WTC11 (cell line): ENCODE measurements at regions not wholly inside any gene's neighbourhood (a gene's known extent, or its start where the extent isn't known, plus 50 kb on each side); places are given as distances from the start of the nearest gene placed in this dataset.

ENCODE experiments used
- ATAC-seq: fragments of 200-7000 bp; cut with Tn5 transposase; 2 replicates; pipeline ENCODE4 v1.10.0; 2021; ENCODE audit warnings: mild to moderate bottlenecking, moderate library complexity
- CTCF ChIA-PET: fragments of 300-600 bp; sonication (Branson Sonifier 250); formaldehyde crosslinking; loops from one replicate; lab custom pipeline; 2021; ENCODE audit warnings: antibody characterized with exemption; lab: Charles Lee
- POLR2A ChIA-PET: fragments of 350-600 bp; sonication (Branson Sonifier 250); formaldehyde crosslinking; loops from one replicate; lab custom pipeline; 2021; ENCODE audit warnings: antibody characterized with exemption; lab: Charles Lee
- DNase-seq: peaks from one replicate; pipeline ENCODE4 v3.0.0; 2021; ENCODE audit warnings: low spot score
- H3K27ac Mint-ChIP-seq: 2 replicates; pipeline ENCODE4 v1.8.0; 2021; ENCODE audit warnings: mixed read lengths
- H3K27me3 Mint-ChIP-seq: 2 replicates; pipeline ENCODE4 v1.8.0; 2021; ENCODE audit warnings: low read depth, mild to moderate bottlenecking, moderate library complexity, mixed read lengths
- H3K36me3 Mint-ChIP-seq: 2 replicates; pipeline ENCODE4 v1.8.0; 2021; ENCODE audit warnings: mixed read lengths
- H3K4me1 Mint-ChIP-seq: 2 replicates; pipeline ENCODE4 v1.8.0; 2022; ENCODE audit warnings: mixed read lengths
- H3K4me3 Mint-ChIP-seq: 2 replicates; pipeline ENCODE4 v1.8.0; 2021; ENCODE audit warnings: mild to moderate bottlenecking, moderate library complexity, mixed read lengths
- H3K9me3 Mint-ChIP-seq: 2 replicates; pipeline ENCODE4 v1.8.0; 2021; ENCODE audit warnings: mixed read lengths
- ARID4B ChIP-seq: sonication (generic); formaldehyde crosslinking; IDR thresholded peaks from 2 replicates; pipeline ENCODE4 v1.8.0; 2023; ENCODE audit warnings: missing genetic modification reagents, mild to moderate bottlenecking, borderline replicate concordance
- CBFB ChIP-seq: sonication (generic); formaldehyde crosslinking; IDR thresholded peaks from 2 replicates; pipeline ENCODE4 v1.8.1; 2022; ENCODE audit warnings: mild to moderate bottlenecking, low read depth, missing genetic modification reagents
- EMX1 ChIP-seq: fragments of 250-450 bp; sonication (Bioruptor Pico); IDR thresholded peaks from 2 replicates; pipeline ENCODE4 v1.8.0; 2021; ENCODE audit warnings: mild to moderate bottlenecking
- FOXJ3 ChIP-seq: sonication (generic); formaldehyde crosslinking; IDR thresholded peaks from 2 replicates; pipeline ENCODE4 v1.9.0; 2021; ENCODE audit warnings: missing genetic modification reagents, mild to moderate bottlenecking, borderline replicate concordance
- FOXP1 ChIP-seq: sonication (generic); formaldehyde crosslinking; IDR thresholded peaks from 2 replicates; pipeline ENCODE4 v1.8.0; 2022; ENCODE audit warnings: missing genetic modification reagents, mild to moderate bottlenecking, moderate library complexity, borderline replicate concordance
- GRHL2 ChIP-seq: fragments of 250-450 bp; sonication (Bioruptor Pico); IDR thresholded peaks from 2 replicates; pipeline ENCODE4 v1.8.0; 2022; ENCODE audit warnings: mild to moderate bottlenecking, moderate library complexity; ENCODE audit not compliant: insufficient replicate concordance, severe bottlenecking
- GTF2I ChIP-seq: fragments of 250-450 bp; sonication (Bioruptor Pico); conservative IDR thresholded peaks from 2 replicates; pipeline ENCODE4 v1.4.0; 2021; ENCODE audit warnings: mild to moderate bottlenecking
- IRF2 ChIP-seq: sonication (generic); formaldehyde crosslinking; IDR thresholded peaks from 2 replicates; pipeline ENCODE4 v1.8.0; 2022; ENCODE audit warnings: low read depth, missing genetic modification reagents, borderline replicate concordance
- NFE2L1 ChIP-seq: sonication (generic); formaldehyde crosslinking; IDR thresholded peaks from 2 replicates; pipeline ENCODE4 v1.8.1; 2023; ENCODE audit warnings: missing genetic modification reagents
- OVOL2 ChIP-seq: fragments of 250-450 bp; sonication (Bioruptor Pico); IDR thresholded peaks from 2 replicates; pipeline ENCODE4 v1.9.0; 2021; ENCODE audit warnings: mild to moderate bottlenecking, borderline replicate concordance
- TP53 ChIP-seq: sonication (generic); formaldehyde crosslinking; IDR thresholded peaks from 2 replicates; pipeline ENCODE4 v1.8.1; 2023; ENCODE audit warnings: mild to moderate bottlenecking, missing genetic modification reagents
- ZNF263 ChIP-seq: sonication (generic); formaldehyde crosslinking; IDR thresholded peaks from 2 replicates; pipeline ENCODE4 v1.8.1; 2022; ENCODE audit warnings: low read depth, mild to moderate bottlenecking, moderate library complexity, missing genetic modification reagents
- ZNF416 ChIP-seq: fragments of 250-450 bp; sonication (Bioruptor Pico); IDR thresholded peaks from 2 replicates; pipeline ENCODE4 v1.9.0; 2021; ENCODE audit warnings: mild to moderate bottlenecking, inconsistent platforms
- ZSCAN18 ChIP-seq: fragments of 250-450 bp; sonication (Bioruptor Pico); IDR thresholded peaks from 2 replicates; pipeline ENCODE4 v2.1.2; 2022; ENCODE audit warnings: mild to moderate bottlenecking, moderate library complexity
- TF ChIP-seq, protein P1 (sequence below): sonication (generic); formaldehyde crosslinking; IDR thresholded peaks from 2 replicates; pipeline ENCODE4 v1.8.1; 2023; ENCODE audit warnings: mild to moderate bottlenecking, missing genetic modification reagents
- TF ChIP-seq, protein P2 (sequence below): sonication (generic); formaldehyde crosslinking; IDR thresholded peaks from 2 replicates; pipeline ENCODE4 v1.8.1; 2023; ENCODE audit warnings: mild to moderate bottlenecking, missing genetic modification reagents
- TF ChIP-seq, protein P3 (sequence below): fragments of 250-450 bp; sonication (Bioruptor Pico); IDR thresholded peaks from 2 replicates; pipeline ENCODE4 v1.9.0; 2021; ENCODE audit warnings: mild to moderate bottlenecking
- TF ChIP-seq, protein P4 (sequence below): sonication (generic); formaldehyde crosslinking; conservative IDR thresholded peaks from 2 replicates; pipeline ENCODE4 v1.8.1; 2023; ENCODE audit warnings: mild to moderate bottlenecking, low read depth, missing genetic modification reagents, moderate library complexity
- TF ChIP-seq, protein P5 (sequence below): fragments of 250-450 bp; sonication (Bioruptor Pico); IDR thresholded peaks from 2 replicates; pipeline ENCODE4 v1.8.0; 2021; ENCODE audit warnings: mild to moderate bottlenecking

- TF ChIP-seq FOXP1 (CRISPR knock-in tag) (no peak), OVOL2 (CRISPR knock-in tag) (no peak)
These were observed 419.7 kb upstream of the CNTN5 start (continued) for GRCh38 chr11:98600786-98601773.

DNA sequence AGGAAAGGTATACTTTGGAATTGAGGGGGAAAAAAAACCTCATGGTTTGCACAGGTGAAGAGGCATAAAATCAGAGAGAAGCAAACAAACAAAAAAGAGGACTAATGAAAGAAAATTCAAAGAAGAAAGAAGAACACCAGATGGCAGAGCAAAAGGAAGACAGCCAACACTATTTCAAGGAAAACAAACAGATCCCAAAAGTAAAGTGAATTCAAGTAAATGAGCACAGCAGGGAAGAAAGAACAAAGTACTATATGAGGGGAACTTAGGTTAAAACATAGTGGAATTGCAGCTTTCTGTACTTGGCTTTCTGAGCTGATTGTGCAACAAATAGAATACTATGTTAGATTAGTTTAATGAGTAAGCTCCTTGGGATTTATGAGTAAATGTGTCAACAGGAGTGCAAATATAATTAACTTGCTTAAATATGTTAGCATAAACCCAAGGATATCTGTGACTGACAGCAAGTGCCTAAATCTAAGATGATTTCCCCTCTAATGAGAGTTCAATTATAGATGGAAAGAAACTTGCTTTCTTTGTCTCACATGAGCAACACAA lies 404.6 kb upstream of the CNTN5 start:
- Mint-ChIP-seq H3K36me3 (peaks cover 43% of the 10 kb centered on the region), H3K27me3 (peaks cover 9% of the 10 kb centered on the region)
- POLR2A ChIA-PET: no interaction called here
- no peak for DNase-seq
- TF ChIP-seq, protein P1, sequence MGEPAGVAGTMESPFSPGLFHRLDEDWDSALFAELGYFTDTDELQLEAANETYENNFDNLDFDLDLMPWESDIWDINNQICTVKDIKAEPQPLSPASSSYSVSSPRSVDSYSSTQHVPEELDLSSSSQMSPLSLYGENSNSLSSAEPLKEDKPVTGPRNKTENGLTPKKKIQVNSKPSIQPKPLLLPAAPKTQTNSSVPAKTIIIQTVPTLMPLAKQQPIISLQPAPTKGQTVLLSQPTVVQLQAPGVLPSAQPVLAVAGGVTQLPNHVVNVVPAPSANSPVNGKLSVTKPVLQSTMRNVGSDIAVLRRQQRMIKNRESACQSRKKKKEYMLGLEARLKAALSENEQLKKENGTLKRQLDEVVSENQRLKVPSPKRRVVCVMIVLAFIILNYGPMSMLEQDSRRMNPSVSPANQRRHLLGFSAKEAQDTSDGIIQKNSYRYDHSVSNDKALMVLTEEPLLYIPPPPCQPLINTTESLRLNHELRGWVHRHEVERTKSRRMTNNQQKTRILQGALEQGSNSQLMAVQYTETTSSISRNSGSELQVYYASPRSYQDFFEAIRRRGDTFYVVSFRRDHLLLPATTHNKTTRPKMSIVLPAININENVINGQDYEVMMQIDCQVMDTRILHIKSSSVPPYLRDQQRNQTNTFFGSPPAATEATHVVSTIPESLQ (CRISPR knock-in tag): no peak
- TF ChIP-seq EMX1: no peak
- TF ChIP-seq, protein P2, sequence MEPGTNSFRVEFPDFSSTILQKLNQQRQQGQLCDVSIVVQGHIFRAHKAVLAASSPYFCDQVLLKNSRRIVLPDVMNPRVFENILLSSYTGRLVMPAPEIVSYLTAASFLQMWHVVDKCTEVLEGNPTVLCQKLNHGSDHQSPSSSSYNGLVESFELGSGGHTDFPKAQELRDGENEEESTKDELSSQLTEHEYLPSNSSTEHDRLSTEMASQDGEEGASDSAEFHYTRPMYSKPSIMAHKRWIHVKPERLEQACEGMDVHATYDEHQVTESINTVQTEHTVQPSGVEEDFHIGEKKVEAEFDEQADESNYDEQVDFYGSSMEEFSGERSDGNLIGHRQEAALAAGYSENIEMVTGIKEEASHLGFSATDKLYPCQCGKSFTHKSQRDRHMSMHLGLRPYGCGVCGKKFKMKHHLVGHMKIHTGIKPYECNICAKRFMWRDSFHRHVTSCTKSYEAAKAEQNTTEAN (CRISPR knock-in tag): no peak
- TF ChIP-seq, protein P3, sequence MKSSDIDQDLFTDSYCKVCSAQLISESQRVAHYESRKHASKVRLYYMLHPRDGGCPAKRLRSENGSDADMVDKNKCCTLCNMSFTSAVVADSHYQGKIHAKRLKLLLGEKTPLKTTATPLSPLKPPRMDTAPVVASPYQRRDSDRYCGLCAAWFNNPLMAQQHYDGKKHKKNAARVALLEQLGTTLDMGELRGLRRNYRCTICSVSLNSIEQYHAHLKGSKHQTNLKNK (CRISPR knock-in tag): no peak
- TF ChIP-seq CBFB (CRISPR knock-in tag): no peak
- no peak for TF ChIP-seq ZSCAN18 (CRISPR knock-in tag)
- TF ChIP-seq FOXJ3 (CRISPR knock-in tag): no peak
- TF ChIP-seq NFE2L1 (CRISPR knock-in tag): no peak
- TF ChIP-seq GTF2I (CRISPR knock-in tag): no peak
- TF ChIP-seq ZNF416: no peak
- no peak for TF ChIP-seq ZNF263 (CRISPR knock-in tag)
- no peak for TF ChIP-seq ARID4B (CRISPR knock-in tag)
- no peak for TF ChIP-seq GRHL2
- TF ChIP-seq, protein P4, sequence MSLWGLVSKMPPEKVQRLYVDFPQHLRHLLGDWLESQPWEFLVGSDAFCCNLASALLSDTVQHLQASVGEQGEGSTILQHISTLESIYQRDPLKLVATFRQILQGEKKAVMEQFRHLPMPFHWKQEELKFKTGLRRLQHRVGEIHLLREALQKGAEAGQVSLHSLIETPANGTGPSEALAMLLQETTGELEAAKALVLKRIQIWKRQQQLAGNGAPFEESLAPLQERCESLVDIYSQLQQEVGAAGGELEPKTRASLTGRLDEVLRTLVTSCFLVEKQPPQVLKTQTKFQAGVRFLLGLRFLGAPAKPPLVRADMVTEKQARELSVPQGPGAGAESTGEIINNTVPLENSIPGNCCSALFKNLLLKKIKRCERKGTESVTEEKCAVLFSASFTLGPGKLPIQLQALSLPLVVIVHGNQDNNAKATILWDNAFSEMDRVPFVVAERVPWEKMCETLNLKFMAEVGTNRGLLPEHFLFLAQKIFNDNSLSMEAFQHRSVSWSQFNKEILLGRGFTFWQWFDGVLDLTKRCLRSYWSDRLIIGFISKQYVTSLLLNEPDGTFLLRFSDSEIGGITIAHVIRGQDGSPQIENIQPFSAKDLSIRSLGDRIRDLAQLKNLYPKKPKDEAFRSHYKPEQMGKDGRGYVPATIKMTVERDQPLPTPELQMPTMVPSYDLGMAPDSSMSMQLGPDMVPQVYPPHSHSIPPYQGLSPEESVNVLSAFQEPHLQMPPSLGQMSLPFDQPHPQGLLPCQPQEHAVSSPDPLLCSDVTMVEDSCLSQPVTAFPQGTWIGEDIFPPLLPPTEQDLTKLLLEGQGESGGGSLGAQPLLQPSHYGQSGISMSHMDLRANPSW (CRISPR knock-in tag): no peak
- no peak for TF ChIP-seq TP53 (CRISPR knock-in tag)
- no peak for TF ChIP-seq IRF2 (CRISPR knock-in tag)
- TF ChIP-seq, protein P5, sequence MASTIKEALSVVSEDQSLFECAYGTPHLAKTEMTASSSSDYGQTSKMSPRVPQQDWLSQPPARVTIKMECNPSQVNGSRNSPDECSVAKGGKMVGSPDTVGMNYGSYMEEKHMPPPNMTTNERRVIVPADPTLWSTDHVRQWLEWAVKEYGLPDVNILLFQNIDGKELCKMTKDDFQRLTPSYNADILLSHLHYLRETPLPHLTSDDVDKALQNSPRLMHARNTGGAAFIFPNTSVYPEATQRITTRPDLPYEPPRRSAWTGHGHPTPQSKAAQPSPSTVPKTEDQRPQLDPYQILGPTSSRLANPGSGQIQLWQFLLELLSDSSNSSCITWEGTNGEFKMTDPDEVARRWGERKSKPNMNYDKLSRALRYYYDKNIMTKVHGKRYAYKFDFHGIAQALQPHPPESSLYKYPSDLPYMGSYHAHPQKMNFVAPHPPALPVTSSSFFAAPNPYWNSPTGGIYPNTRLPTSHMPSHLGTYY: no peak
- TF ChIP-seq, all 79 proteins: peak for 0
- Mint-ChIP-seq H3K9me3 (peaks cover 45% of the 10 kb centered on the region), H3K27ac (peak overlapping the region; percentile 3; the same call in 1 of the 2 replicates), H3K4me1 (peaks cover 3% of the 10 kb centered on the region; the same call in 1 of the 2 replicates), H3K4me3 (no peak overlapping the region)
- CTCF ChIA-PET: no interaction called here
- ATAC-seq: no peak
